ENCODE measurements at regions not wholly inside any gene's neighbourhood (a gene's known extent, or its start where the extent isn't known, plus 50 kb on each side); places are given as distances from the start of the nearest gene placed in this dataset.

- TF ChIP-seq PCBP1 (IDR thresholded peaks at IDR 0.05; ENCODE audit: low read depth, low read length, poor library complexity, severe bottlenecking) (no peak), NKRF (IDR thresholded peaks at IDR 0.05; ENCODE audit: borderline replicate concordance) (no peak), ZNF778 (CRISPR knock-in tag; IDR thresholded peaks at IDR 0.05) (no peak), MAX (CRISPR knock-in tag; IDR thresholded peaks at IDR 0.05) (no peak), TSHZ1 (CRISPR knock-in tag; IDR thresholded peaks at IDR 0.05) (no peak), NEUROD1 (IDR thresholded peaks at IDR 0.05; ENCODE audit: borderline replicate concordance, low read depth, low read length, partially characterized antibody) (no peak)
Measured at GRCh38 chr20:22502731-22503191, 81.6 kb downstream of the FOXA2 start (continued).

All from K562 (cell line).